K562 (cell line): ENCODE measurements at regions not wholly inside any gene's neighbourhood (a gene's known extent, or its start where the extent isn't known, plus 50 kb on each side); places are given as distances from the start of the nearest gene placed in this dataset.

Experiments
- CHD1 ChIP-seq: fragments of 200-600 bp; sonication (generic); IDR thresholded peaks from one replicate; pipeline ENCODE4 v1.6.1; 2012; ENCODE audit warnings: mild to moderate bottlenecking, moderate library complexity, low read length, inconsistent platforms
- FOXK2 ChIP-seq, 2 experiments: fragments of 450-650 bp; IDR thresholded peaks in 1 of 2; conservative IDR thresholded peaks in 1 of 2; 2 replicates each; pipeline ENCODE4 v1.6.1; 2016; ENCODE audit warnings: low read depth in 2 of 2, mild to moderate bottlenecking in 1 of 2
- KDM1A ChIP-seq, 2 experiments: fragments of 450-650 bp; IDR thresholded peaks; 2 replicates each; pipeline ENCODE4 v1.6.1; 2016; ENCODE audit warnings: mild to moderate bottlenecking in 2 of 2

DNA sequence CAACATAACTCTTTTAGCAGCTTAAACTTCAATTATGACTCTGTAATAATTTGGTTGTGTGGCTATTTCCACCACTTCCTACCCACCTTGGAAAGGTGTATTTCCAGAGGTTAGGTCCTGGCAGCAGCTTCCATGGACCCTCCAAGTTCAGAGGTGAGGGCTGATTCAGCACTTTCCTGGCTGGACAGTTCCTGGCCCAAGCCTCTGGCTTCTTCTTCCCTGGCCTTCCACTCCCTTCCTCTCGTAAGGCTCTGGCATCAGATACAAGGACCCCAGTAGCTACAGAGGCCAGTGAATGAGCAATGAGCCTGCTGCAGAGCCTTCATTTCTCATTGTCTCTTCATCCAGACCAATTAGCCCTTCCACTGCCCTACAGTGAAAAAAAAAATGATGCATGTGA lies 98.1 kb upstream of the KIRREL3 start:
- TF ChIP-seq FOXK2 (conservative IDR thresholded peaks at IDR 0.05 in 1 of 2, IDR thresholded peaks at IDR 0.05 in 1 of 2; ENCODE audit: low read depth in 2 of 2) (no peak), KDM1A (IDR thresholded peaks at IDR 0.05) (no peak), CHD1 (no peak)
